HG03103 (cell line): ENCODE measurements at regions not wholly inside any gene's neighbourhood (a gene's known extent, or its start where the extent isn't known, plus 50 kb on each side); places are given as distances from the start of the nearest gene placed in this dataset.
"Not testable (repeated sequence)": the region's sequence is repeated elsewhere in the genome, so short reads cannot be mapped to it uniquely, and the experiment has no call there.

Source experiments
- ATAC-seq: cut with Tn5 transposase; IDR thresholded peaks from one replicate; pipeline ENCODE4 v1.9.1; 2021; ENCODE audit warnings: low read depth; ENCODE audit not compliant: unreplicated experiment

GRCh38 chr7:137110535-137110934 lies 233.0 kb downstream of the PTN start:
- no peak for ATAC-seq

DNA sequence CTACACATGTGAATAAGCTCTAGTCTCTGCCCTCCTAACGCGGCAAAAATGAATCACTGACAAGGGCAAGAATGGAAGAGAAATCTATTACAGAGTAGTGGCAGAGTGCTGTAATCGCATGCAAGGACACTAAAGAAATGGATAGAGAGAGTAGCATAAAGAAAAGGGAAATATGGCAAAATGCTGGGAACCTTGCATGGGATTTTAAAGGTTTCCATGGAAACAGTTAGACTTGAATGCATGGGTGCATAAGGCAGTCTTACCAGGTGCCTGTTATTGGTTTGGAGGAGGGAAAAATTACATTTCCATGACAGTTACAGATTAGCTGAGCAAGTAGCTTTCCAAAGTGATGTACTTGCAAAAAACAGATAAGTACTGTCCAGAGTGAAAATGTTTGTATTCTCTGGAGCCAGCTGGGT lies 233.4 kb downstream of the PTN start:
- no peak for ATAC-seq

DNA sequence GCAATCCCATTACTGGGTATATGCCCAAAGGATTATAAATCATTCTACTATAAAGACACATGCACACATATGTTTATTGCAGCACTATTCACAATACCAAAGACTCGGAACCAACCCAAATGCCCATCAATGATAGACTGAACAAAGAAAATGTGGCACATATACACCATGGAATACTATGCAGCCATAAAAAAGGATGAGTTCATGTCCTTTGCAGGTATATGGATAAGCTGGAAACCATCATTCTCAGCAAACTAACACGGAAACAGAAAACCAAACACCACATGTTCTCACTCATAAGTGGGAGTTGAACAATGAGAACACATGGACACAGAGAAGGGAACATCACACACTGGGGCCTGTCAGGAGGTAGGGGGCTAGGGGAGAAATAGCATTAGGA lies 235.7 kb downstream of the PTN start:
- not testable (repeated sequence) for ATAC-seq

DNA sequence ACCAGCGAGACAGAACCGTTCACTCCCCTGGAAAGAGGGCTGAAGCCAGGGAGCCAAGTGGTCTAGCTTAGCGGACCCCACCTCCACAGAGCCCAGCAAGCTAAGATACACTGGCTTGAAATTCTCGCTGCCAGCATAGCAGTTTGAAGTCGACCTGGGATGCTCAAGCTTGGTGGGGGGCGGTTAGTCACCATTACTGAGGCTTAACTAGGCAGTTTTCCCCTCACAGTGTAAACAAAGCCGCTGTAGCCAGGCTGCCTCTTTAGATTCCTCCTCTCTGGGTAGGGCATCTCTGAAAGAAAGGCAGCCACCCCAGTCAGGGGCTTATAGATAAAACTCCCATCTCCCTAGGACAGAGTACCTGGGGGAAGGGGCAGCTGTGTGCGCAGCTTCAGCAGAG lies 235.1 kb downstream of the CHRM2 start:
- not testable (repeated sequence) for ATAC-seq

- no peak for ATAC-seq
Observed at GRCh38 chr7:137097111-137097510, 228.7 kb downstream of the CHRM2 start.

GRCh38 chr7:137096607-137097006 lies 228.2 kb downstream of the CHRM2 start:
- ATAC-seq: no peak

- no peak for ATAC-seq
Observed at GRCh38 chr7:137093198-137093597, 224.7 kb downstream of the CHRM2 start.

- ATAC-seq: no peak
Observed at GRCh38 chr7:137091396-137091795, 222.9 kb downstream of the CHRM2 start.

- ATAC-seq: no peak
Observed at GRCh38 chr7:137086896-137087295, 218.4 kb downstream of the CHRM2 start.

DNA sequence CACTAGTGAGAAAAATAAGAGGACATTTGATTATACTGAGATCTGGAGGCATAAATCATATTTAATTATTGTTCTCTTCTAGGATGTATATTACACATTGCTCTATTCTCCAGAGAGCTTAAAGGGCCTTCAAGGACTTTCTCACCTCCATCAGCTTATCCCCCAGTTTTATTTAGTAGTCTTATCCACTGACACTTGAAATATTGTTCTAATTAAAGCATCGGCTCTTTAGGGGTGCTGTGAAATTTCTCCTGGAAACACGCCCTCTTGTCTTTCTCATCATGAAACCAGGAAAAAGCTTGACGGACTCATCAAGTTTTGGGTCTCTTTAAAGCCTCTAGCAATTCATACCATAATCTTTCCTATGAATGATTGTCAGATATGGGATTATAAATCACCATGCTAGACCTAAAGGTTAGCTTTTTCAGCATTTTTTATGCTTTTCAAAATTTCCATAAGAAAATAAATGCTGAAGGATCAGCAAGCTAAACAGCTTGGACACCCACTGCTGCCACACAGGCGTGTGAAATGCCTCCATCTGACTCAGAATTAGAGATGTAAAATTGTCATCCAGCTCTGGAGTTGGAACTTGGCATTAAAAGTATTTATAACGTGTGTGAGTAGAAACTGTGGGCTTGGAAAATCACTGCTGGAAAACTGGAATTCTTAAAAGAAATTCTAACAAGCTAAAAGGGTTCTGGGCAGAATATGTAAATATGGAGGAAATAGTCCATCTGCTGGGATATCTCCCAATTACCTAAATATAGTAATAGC lies 216.3 kb downstream of the CHRM2 start:
- no peak for ATAC-seq

- ATAC-seq: no peak
Observed at GRCh38 chr7:137082391-137082790, 213.9 kb downstream of the CHRM2 start.

GRCh38 chr7:137081321-137082093 lies 213.1 kb downstream of the CHRM2 start:
- no peak for ATAC-seq

- no peak for ATAC-seq
Observed at GRCh38 chr7:137080516-137081203, 212.2 kb downstream of the CHRM2 start.

GRCh38 chr7:137078781-137079180 lies 210.3 kb downstream of the CHRM2 start:
- no peak for ATAC-seq

GRCh38 chr7:137074391-137075030 lies 206.1 kb downstream of the CHRM2 start:
- no peak for ATAC-seq

DNA sequence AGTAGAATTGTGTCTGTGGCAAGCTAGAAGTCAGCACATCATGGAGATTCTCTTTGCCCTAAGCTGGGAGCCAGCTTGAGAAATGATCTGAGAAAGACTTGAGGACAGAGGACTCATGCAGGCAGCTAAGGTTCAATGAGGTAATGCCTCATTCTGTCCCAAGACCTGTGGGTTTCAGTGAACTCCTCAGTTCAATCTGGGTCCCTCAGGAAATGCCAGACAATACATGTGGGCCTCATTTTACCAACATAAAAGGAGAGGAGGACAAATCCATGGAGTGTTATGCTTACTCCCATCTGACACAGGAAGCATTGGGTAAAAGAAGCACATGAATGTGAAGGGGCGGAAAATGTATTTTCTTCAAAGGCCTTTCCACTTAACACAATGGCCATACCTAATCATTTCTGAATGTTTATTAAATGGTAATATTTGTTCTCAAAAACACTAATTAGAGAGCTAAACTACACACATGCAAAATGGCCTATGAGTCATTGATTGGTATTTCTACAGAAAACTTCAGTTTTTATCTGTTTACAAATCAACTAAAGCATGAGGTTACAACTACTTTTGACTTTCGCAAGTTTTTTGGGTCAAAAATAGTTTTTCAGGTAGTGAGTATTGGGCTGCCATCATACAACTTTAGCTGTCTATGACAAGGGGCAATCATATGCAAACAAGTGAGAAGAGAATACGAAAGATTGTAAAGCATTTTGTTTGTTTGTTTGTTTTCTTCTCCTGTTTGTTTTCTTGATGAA lies 205.3 kb downstream of the CHRM2 start:
- ATAC-seq: no peak
